OCI-LY1 (cell line): ENCODE measurements at regions not wholly inside any gene's neighbourhood (a gene's known extent, or its start where the extent isn't known, plus 50 kb on each side); places are given as distances from the start of the nearest gene placed in this dataset.

Experiments
- H2AFZ ChIP-seq: fragments of 200-600 bp; sonication (generic), shearing (Covaris generic); 2 replicates; pipeline ENCODE4 v1.6.0; 2014; ENCODE audit warnings: antibody characterized with exemption, mild to moderate bottlenecking, low read length
- H3F3A ChIP-seq: fragments of 200-600 bp; sonication (generic), shearing (Covaris generic); 2 replicates; pipeline ENCODE4 v1.6.0; 2014; ENCODE audit warnings: mild to moderate bottlenecking, antibody characterized with exemption, low read length, moderate library complexity; ENCODE audit not compliant: insufficient read depth
- H3K27ac ChIP-seq: fragments of 200-600 bp; sonication (generic); 2 replicates; pipeline ENCODE4 v1.5.1; 2014; ENCODE audit warnings: low read length, mixed run types, mild to moderate bottlenecking, low read depth; ENCODE audit not compliant: poor library complexity, severe bottlenecking
- H3K27me3 ChIP-seq: fragments of 200-600 bp; sonication (generic); 2 replicates; pipeline ENCODE4 v1.6.0; 2014; ENCODE audit warnings: antibody characterized with exemption, mild to moderate bottlenecking, low read length, moderate library complexity; ENCODE audit not compliant: insufficient read depth
- H3K36me3 ChIP-seq: fragments of 200-600 bp; sonication (generic); 2 replicates; pipeline ENCODE4 v1.6.1; 2014; ENCODE audit warnings: mild to moderate bottlenecking, antibody characterized with exemption, low read length, moderate library complexity, mixed read lengths; ENCODE audit not compliant: insufficient read depth
- H3K4me1 ChIP-seq: fragments of 200-600 bp; sonication (generic); 2 replicates; pipeline ENCODE4 v1.5.1; 2014; ENCODE audit warnings: mild to moderate bottlenecking, low read length, moderate library complexity; ENCODE audit not compliant: insufficient read depth, severe bottlenecking
- H3K4me2 ChIP-seq: fragments of 200-600 bp; sonication (generic), shearing (Covaris generic); 2 replicates; pipeline ENCODE4 v1.6.1; 2014; ENCODE audit warnings: low read length
- H3K4me3 ChIP-seq: fragments of 200-600 bp; sonication (generic); 2 replicates; pipeline ENCODE4 v1.5.1; 2014; ENCODE audit warnings: low read length, low read depth, mild to moderate bottlenecking, mixed read lengths; ENCODE audit not compliant: poor library complexity, severe bottlenecking
- H3K79me2 ChIP-seq: fragments of 200-600 bp; shearing (Covaris generic); 2 replicates; pipeline ENCODE4 v1.6.1; 2016; ENCODE audit warnings: mixed run types, low read length, mixed read lengths; ENCODE audit not compliant: insufficient read depth
- H3K9ac ChIP-seq: fragments of 200-600 bp; sonication (generic), shearing (Covaris generic); 2 replicates; pipeline ENCODE4 v1.6.1; 2014; ENCODE audit warnings: mild to moderate bottlenecking, low read length, mixed read lengths
- H3K9me2 ChIP-seq: fragments of 200-600 bp; sonication (generic), shearing (Covaris generic); 2 replicates; pipeline ENCODE4 v1.6.1; 2014; ENCODE audit warnings: low read depth, mild to moderate bottlenecking, low read length, mixed read lengths
- H3K9me3 ChIP-seq: fragments of 200-600 bp; shearing (Covaris generic); 2 replicates; pipeline ENCODE4 v1.6.1; 2014; ENCODE audit warnings: low read length, mixed read lengths
- H4K20me1 ChIP-seq: fragments of 200-600 bp; sonication (generic), shearing (Covaris generic); 2 replicates; pipeline ENCODE4 v1.6.0; 2016; ENCODE audit warnings: mild to moderate bottlenecking, low read length; ENCODE audit not compliant: insufficient read depth
- CTCF ChIP-seq: fragments of 200-600 bp; sonication (generic), shearing (Covaris generic); IDR thresholded peaks from 2 replicates; pipeline ENCODE4 v1.5.1; 2017; ENCODE audit warnings: mild to moderate bottlenecking, antibody characterized with exemption, low read length, moderate library complexity, mixed read lengths
- EZH2 ChIP-seq: fragments of 200-600 bp; sonication (generic), shearing (Covaris generic); IDR thresholded peaks from 2 replicates; pipeline ENCODE4 v1.8.0; 2017; ENCODE audit warnings: borderline replicate concordance, mixed run types, mild to moderate bottlenecking, antibody characterized with exemption, low read length, moderate library complexity, mixed read lengths

GRCh38 chr12:67034110-67034879, 234.9 kb upstream of the CAND1 start:
- Histone ChIP-seq H3K79me2 (no peaks in the 10 kb centered on the region), H3K4me2 (no peak overlapping the region), H4K20me1 (no peaks in the 10 kb centered on the region), H2AFZ (no peak overlapping the region), H3K9me2 (no peaks in the 10 kb centered on the region), H3K27ac (no peak overlapping the region), H3K9me3 (no peaks in the 10 kb centered on the region), H3K9ac (no peak overlapping the region), H3K36me3 (no peaks in the 10 kb centered on the region), H3F3A (no peaks in the 10 kb centered on the region), H3K4me3 (no peak overlapping the region), H3K27me3 (no peaks in the 10 kb centered on the region), H3K4me1 (no peaks in the 10 kb centered on the region)
- TF ChIP-seq EZH2 (no peak), CTCF (no peak)

GRCh38 chr12:67035121-67035520, 234.0 kb upstream of the CAND1 start:
- Histone ChIP-seq H3K27me3 (no peaks in the 10 kb centered on the region), H3K36me3 (no peaks in the 10 kb centered on the region), H3F3A (no peaks in the 10 kb centered on the region), H3K4me2 (no peak overlapping the region), H3K9me2 (no peaks in the 10 kb centered on the region), H4K20me1 (no peaks in the 10 kb centered on the region), H3K27ac (no peak overlapping the region), H3K9ac (no peak overlapping the region), H3K4me3 (no peak overlapping the region), H2AFZ (no peak overlapping the region), H3K79me2 (no peaks in the 10 kb centered on the region), H3K9me3 (no peaks in the 10 kb centered on the region), H3K4me1 (no peaks in the 10 kb centered on the region)
- no peak for TF ChIP-seq CTCF
- no peak for TF ChIP-seq EZH2

- Histone ChIP-seq H3K4me3 (no peak overlapping the region), H4K20me1 (no peaks in the 10 kb centered on the region), H3K4me2 (no peak overlapping the region), H3K79me2 (no peaks in the 10 kb centered on the region), H3K9ac (no peak overlapping the region), H3K4me1 (no peaks in the 10 kb centered on the region), H2AFZ (no peak overlapping the region), H3K36me3 (no peaks in the 10 kb centered on the region), H3K27ac (no peak overlapping the region), H3K9me3 (no peaks in the 10 kb centered on the region), H3F3A (no peaks in the 10 kb centered on the region), H3K9me2 (no peaks in the 10 kb centered on the region), H3K27me3 (no peaks in the 10 kb centered on the region)
- TF ChIP-seq CTCF (no peak), EZH2 (no peak)
These were observed 230.7 kb upstream of the CAND1 start for GRCh38 chr12:67038486-67038885.
